PC-9 (cell line): ENCODE measurements at regions not wholly inside any gene's neighbourhood (a gene's known extent, or its start where the extent isn't known, plus 50 kb on each side); places are given as distances from the start of the nearest gene placed in this dataset.

ENCODE experiments used
- BruUV-seq: library from RNA; stranded (reverse); fragments of 400-500 nt; replicated peaks from 2 replicates; lab custom pipeline; 2021; lab: Mats Ljungman, UMichigan
- CTCF ChIA-PET: fragments of 300-600 bp; sonication (Branson Sonifier 250); formaldehyde crosslinking; loops from one replicate; lab custom pipeline; 2022; ENCODE audit warnings: antibody characterized with exemption; lab: Charles Lee
- POLR2A ChIA-PET: fragments of 300-600 bp; sonication (Branson Sonifier 250); formaldehyde crosslinking; loops from one replicate; lab custom pipeline; 2022; ENCODE audit warnings: antibody characterized with exemption; ENCODE audit not compliant: unreplicated experiment; lab: Charles Lee
- DNase-seq, 2 experiments: peaks; one replicate each; pipeline versions ENCODE4 v3.0.0 to v3.0.0-alpha.2; 2015 to 2022; ENCODE audit warnings: mixed read lengths in 1 of 2
- H2AFZ ChIP-seq: fragments of 200-600 bp; sonication (generic); 2 replicates; pipeline ENCODE4 v1.8.1; 2017; ENCODE audit warnings: antibody characterized with exemption
- H3F3A ChIP-seq: fragments of 200-600 bp; sonication (generic); 2 replicates; pipeline ENCODE4 v1.8.1; 2017; ENCODE audit warnings: antibody characterized with exemption, mild to moderate bottlenecking, low read depth; ENCODE audit not compliant: insufficient read depth
- H3K27ac ChIP-seq: fragments of 200-600 bp; sonication (generic); 2 replicates; pipeline ENCODE4 v1.6.1; 2016; ENCODE audit warnings: mixed run types
- H3K27me3 ChIP-seq: fragments of 200-600 bp; sonication (generic); 2 replicates; pipeline ENCODE4 v1.6.1; 2016; ENCODE audit warnings: low read depth, mixed run types; ENCODE audit not compliant: insufficient read depth
- H3K36me3 ChIP-seq: fragments of 200-600 bp; sonication (generic); 2 replicates; pipeline ENCODE4 v1.6.1; 2016; ENCODE audit warnings: low read depth, mixed run types
- H3K4me1 ChIP-seq: fragments of 200-600 bp; sonication (generic); replicated peaks from 2 replicates; pipeline ENCODE4 v1.6.1; 2016; ENCODE audit warnings: mixed run types; ENCODE audit not compliant: insufficient read depth
- H3K4me2 ChIP-seq: fragments of 200-600 bp; sonication (generic); 2 replicates; pipeline ENCODE4 v1.6.1; 2017; ENCODE audit warnings: mixed run types
- H3K4me3 ChIP-seq: fragments of 200-600 bp; sonication (generic); 2 replicates; pipeline ENCODE4 v1.6.1; 2016; ENCODE audit warnings: mixed run types
- H3K79me2 ChIP-seq: fragments of 200-600 bp; sonication (generic); 2 replicates; pipeline ENCODE4 v1.6.1; 2017; ENCODE audit warnings: low read depth, mixed run types
- H3K9me2 ChIP-seq: fragments of 200-600 bp; sonication (generic); 2 replicates; pipeline ENCODE4 v1.8.1; 2017; ENCODE audit warnings: mild to moderate bottlenecking; ENCODE audit not compliant: insufficient read depth
- H3K9me3 ChIP-seq: fragments of 200-600 bp; sonication (generic); 2 replicates; pipeline ENCODE4 v1.8.1; 2016; ENCODE audit warnings: low read depth; ENCODE audit not compliant: insufficient read depth
- H4K20me1 ChIP-seq: fragments of 200-600 bp; sonication (generic); 2 replicates; pipeline ENCODE4 v1.8.1; 2017; ENCODE audit not compliant: insufficient read depth
- CTCF ChIP-seq: fragments of 200-600 bp; sonication (generic); conservative IDR thresholded peaks from 2 replicates; pipeline ENCODE4 v1.6.1; 2017; ENCODE audit warnings: mixed run types, antibody characterized with exemption, mild to moderate bottlenecking, moderate library complexity
- EZH2 ChIP-seq: fragments of 200-600 bp; sonication (generic); IDR thresholded peaks from 2 replicates; pipeline ENCODE4 v1.8.0; 2017; ENCODE audit warnings: antibody characterized with exemption, low read depth
- intact Hi-C: fragments of 100-400 bp; cut with micrococcal nuclease; formaldehyde crosslinking; loops from one replicate; pipeline ENCODE4 v1.10.0; 2022; ENCODE audit not compliant: unreplicated experiment

GRCh38 chr2:175436076-175436475 lies 254.6 kb upstream of the ATP5MC3 start:
- H3K79me2 ChIP-seq, result no peaks in the 10 kb centered on the region
- no peaks in the 10 kb centered on the region for H4K20me1 ChIP-seq
- no peaks in the 10 kb centered on the region for H3K36me3 ChIP-seq
- no peak overlapping the region for H2AFZ ChIP-seq
- no peak overlapping the region for H3K27ac ChIP-seq
- intact Hi-C loops, result no loop called here
- no peak for DNase-seq
- no peak overlapping the region for H3K4me2 ChIP-seq
- H3K27me3 ChIP-seq, result peaks cover 41% of the 10 kb centered on the region
- POLR2A ChIA-PET, result no interaction called here
- no peaks in the 10 kb centered on the region for H3K4me1 ChIP-seq
- CTCF ChIA-PET, result no interaction called here
- TF ChIP-seq EZH2 (no peak), CTCF (no peak)
- no peaks in the 10 kb centered on the region for H3K9me3 ChIP-seq
- no TSS peak for BruUV-seq
- no peaks in the 10 kb centered on the region for H3K9me2 ChIP-seq
- H3F3A ChIP-seq, result no peaks in the 10 kb centered on the region
- H3K4me3 ChIP-seq, result no peak overlapping the region

- peaks cover 32% of the 10 kb centered on the region for H3K27me3 ChIP-seq
- no peaks in the 10 kb centered on the region for H3F3A ChIP-seq
- no peak for TF ChIP-seq CTCF
- TF ChIP-seq EZH2, result no peak
- ChIA-PET CTCF (no interaction called here), POLR2A (no interaction called here)
- no peak overlapping the region for H3K27ac ChIP-seq
- H4K20me1 ChIP-seq, result no peaks in the 10 kb centered on the region
- BruUV-seq, result no TSS peak
- no peaks in the 10 kb centered on the region for H3K79me2 ChIP-seq
- H3K36me3 ChIP-seq, result no peaks in the 10 kb centered on the region
- no peak overlapping the region for H2AFZ ChIP-seq
- no peak for DNase-seq
- H3K4me1 ChIP-seq, result no peaks in the 10 kb centered on the region
- H3K9me2 ChIP-seq, result no peaks in the 10 kb centered on the region
- intact Hi-C loops, result no loop called here
- H3K9me3 ChIP-seq, result no peaks in the 10 kb centered on the region; the same call in 1 of the 2 replicates
- H3K4me2 ChIP-seq, result no peak overlapping the region
- H3K4me3 ChIP-seq, result no peak overlapping the region
These were observed 253.5 kb upstream of the ATP5MC3 start for GRCh38 chr2:175435012-175435411.

- H3K27me3 ChIP-seq, result peaks cover 32% of the 10 kb centered on the region
- intact Hi-C loops, result no loop called here
- TF ChIP-seq CTCF (no peak), EZH2 (no peak)
- 0 out of 2 replicates have a peak, but pooled peaks cover 7% of the 10 kb centered on the region for H3K9me2 ChIP-seq
- ChIA-PET POLR2A (no interaction called here), CTCF (no interaction called here)
- no peaks in the 10 kb centered on the region for H3K79me2 ChIP-seq
- H3K27ac ChIP-seq, result no peak overlapping the region
- no peak overlapping the region for H3K4me3 ChIP-seq
- H3F3A ChIP-seq, result no peaks in the 10 kb centered on the region
- no peak overlapping the region for H3K4me2 ChIP-seq
- H3K4me1 ChIP-seq, result no peaks in the 10 kb centered on the region
- H2AFZ ChIP-seq, result no peak overlapping the region
- H3K36me3 ChIP-seq, result no peaks in the 10 kb centered on the region
- no peak for DNase-seq
- BruUV-seq, result no TSS peak
- H4K20me1 ChIP-seq, result no peaks in the 10 kb centered on the region
- no peaks in the 10 kb centered on the region; the same call in 1 of the 2 replicates for H3K9me3 ChIP-seq
These were observed 251.3 kb upstream of the ATP5MC3 start for GRCh38 chr2:175432793-175433192.
